Astrocyte of the cerebellum (primary cell): ENCODE measurements at regions not wholly inside any gene's neighbourhood (a gene's known extent, or its start where the extent isn't known, plus 50 kb on each side); places are given as distances from the start of the nearest gene placed in this dataset.

Source experiments
- DNase-seq: peaks from one replicate; pipeline ENCODE4 v3.0.0-alpha.2; 2011; ENCODE audit warnings: low read depth
- H3K4me3 ChIP-seq: 2 replicates; pipeline ENCODE4 v1.5.1; 2011; ENCODE audit warnings: mild to moderate bottlenecking, low read depth, low read length, moderate library complexity
- in situ Hi-C: cut with HindIII; loops from 2 replicates; pipeline ENCODE4 v1.10.0; 2017; ENCODE audit warnings: low sequenced_read_pairs
- TF ChIP-seq, protein P1 (sequence below): IDR thresholded peaks from 2 replicates; pipeline ENCODE4 v1.5.1; 2012; ENCODE audit warnings: low read length, low read depth, moderate library complexity, mild to moderate bottlenecking; ENCODE audit errors: missing control alignments

GRCh38 chr6:11835065-11835464, 56.5 kb upstream of the ADTRP start:
- no peak overlapping the region for H3K4me3 ChIP-seq
- no peak for DNase-seq
- in situ Hi-C loops: loop anchor here (5.0 kb wide), 1 partner anchor 33 kb away; no protein-coding TSS in a partner anchor
- TF ChIP-seq, protein P1, sequence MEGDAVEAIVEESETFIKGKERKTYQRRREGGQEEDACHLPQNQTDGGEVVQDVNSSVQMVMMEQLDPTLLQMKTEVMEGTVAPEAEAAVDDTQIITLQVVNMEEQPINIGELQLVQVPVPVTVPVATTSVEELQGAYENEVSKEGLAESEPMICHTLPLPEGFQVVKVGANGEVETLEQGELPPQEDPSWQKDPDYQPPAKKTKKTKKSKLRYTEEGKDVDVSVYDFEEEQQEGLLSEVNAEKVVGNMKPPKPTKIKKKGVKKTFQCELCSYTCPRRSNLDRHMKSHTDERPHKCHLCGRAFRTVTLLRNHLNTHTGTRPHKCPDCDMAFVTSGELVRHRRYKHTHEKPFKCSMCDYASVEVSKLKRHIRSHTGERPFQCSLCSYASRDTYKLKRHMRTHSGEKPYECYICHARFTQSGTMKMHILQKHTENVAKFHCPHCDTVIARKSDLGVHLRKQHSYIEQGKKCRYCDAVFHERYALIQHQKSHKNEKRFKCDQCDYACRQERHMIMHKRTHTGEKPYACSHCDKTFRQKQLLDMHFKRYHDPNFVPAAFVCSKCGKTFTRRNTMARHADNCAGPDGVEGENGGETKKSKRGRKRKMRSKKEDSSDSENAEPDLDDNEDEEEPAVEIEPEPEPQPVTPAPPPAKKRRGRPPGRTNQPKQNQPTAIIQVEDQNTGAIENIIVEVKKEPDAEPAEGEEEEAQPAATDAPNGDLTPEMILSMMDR: no peak

DNA sequence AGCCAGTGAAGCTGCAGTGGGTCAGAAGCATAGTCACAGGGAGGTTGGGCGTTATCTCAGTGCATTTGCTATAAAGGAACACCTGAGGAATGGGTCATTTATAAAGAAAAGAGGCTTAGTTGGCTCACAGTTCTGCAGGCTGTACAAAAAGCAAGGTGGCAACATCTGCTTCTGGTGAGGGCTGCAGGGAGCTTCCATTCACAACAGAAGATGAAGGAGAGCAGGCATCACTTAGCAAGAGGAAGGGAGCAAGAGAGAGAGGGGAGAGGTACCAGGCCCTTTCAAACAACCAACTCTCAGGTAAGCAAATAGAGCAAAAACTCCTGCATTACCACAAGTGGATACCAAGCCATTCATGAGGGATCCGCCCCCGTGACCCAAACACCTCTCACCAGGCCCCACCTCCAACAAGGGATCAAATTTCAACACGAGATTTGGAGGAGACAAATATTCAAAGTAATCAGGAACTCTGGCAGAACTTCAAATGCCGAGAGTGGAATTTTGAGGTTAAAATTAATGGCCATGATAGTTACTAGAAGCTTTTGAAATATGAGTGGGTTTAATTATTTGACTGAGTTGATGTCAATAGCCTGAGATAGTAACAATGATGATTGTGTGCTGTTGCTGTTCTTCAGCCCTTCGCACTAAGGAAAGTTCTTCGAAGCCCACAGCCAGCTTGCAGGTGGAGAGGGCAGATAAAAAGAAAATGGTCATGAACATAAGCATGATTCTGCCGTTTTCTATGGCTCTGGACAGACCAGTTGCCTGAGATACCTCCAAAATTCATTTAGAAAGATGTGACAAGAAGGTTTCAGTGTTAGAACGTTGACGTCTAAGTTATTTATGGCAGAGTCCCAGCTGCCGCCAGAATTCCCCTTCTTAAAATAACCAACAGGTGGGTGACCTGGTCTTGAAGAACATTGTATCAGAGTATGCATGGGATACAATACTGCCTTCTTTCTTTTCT, 55.3 kb upstream of the ADTRP start:
- in situ Hi-C loops: no loop called here
- TF ChIP-seq, protein P1: no peak
- H3K4me3 ChIP-seq: no peak overlapping the region
- no peak for DNase-seq

GRCh38 chr6:11831653-11832052, 53.0 kb upstream of the ADTRP start:
- TF ChIP-seq, protein P1: no peak
- no peak for DNase-seq
- in situ Hi-C loops: no loop called here
- H3K4me3 ChIP-seq: no peak overlapping the region

GRCh38 chr6:11830520-11830919, 51.9 kb upstream of the ADTRP start:
- DNase-seq: no peak
- in situ Hi-C loops: no loop called here
- TF ChIP-seq, protein P1: no peak

GRCh38 chr6:11830105-11830504, 51.5 kb upstream of the ADTRP start:
- no peak for DNase-seq
- TF ChIP-seq, protein P1: no peak
- no peak overlapping the region for H3K4me3 ChIP-seq
- in situ Hi-C loops: no loop called here

More at GRCh38 chr6:11830520-11830919, 51.9 kb upstream of the ADTRP start:
- no peak overlapping the region for H3K4me3 ChIP-seq

- in situ Hi-C loops: no loop called here
- DNase-seq: no peak
- no peak overlapping the region for H3K4me3 ChIP-seq
- TF ChIP-seq, protein P1: no peak
Observed at GRCh38 chr6:11828262-11828870, 49.8 kb upstream of the ADTRP start.
